Fibroblast of skin of scalp (primary cell): ENCODE measurements at regions not wholly inside any gene's neighbourhood (a gene's known extent, or its start where the extent isn't known, plus 50 kb on each side); places are given as distances from the start of the nearest gene placed in this dataset.
"Not testable (repeated sequence)": the region's sequence is repeated elsewhere in the genome, so short reads cannot be mapped to it uniquely, and the experiment has no call there.

Experiments
- DNase-seq: peaks from one replicate; pipeline ENCODE4 v3.0.0-alpha.2; 2013

DNA sequence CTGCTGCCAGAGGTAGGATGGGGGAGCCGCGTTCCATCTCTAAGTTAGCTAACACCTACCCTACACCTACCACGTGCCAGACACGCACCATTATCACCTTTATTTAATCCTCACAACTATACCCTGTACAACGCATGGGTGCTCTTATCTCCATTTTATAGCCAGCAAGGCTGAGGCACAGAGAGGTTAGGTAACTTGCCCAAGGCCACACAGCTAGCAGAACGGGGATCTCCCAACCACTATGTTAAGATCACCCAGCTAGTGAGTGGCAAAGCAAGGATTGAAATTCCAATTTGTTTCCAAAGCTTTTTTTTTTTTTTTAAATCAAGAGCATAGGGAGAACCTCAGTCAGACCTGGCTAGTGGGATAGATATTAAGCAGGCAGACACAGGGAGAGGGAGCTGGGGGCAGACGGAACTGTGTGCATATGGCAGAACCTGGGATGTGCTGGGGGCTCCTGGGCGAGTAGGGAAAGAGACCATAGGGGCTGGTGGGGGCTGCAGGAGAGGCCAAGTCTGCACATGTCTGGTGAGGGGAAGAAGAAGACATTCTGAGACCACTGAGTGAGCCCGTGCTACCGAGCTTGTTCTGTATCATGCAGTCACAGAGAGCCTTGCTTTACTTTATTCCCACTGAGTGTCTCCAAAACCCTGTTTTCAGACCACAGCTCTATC, 196.3 kb upstream of the TPM1 start:
- DNase-seq = no peak

DNA sequence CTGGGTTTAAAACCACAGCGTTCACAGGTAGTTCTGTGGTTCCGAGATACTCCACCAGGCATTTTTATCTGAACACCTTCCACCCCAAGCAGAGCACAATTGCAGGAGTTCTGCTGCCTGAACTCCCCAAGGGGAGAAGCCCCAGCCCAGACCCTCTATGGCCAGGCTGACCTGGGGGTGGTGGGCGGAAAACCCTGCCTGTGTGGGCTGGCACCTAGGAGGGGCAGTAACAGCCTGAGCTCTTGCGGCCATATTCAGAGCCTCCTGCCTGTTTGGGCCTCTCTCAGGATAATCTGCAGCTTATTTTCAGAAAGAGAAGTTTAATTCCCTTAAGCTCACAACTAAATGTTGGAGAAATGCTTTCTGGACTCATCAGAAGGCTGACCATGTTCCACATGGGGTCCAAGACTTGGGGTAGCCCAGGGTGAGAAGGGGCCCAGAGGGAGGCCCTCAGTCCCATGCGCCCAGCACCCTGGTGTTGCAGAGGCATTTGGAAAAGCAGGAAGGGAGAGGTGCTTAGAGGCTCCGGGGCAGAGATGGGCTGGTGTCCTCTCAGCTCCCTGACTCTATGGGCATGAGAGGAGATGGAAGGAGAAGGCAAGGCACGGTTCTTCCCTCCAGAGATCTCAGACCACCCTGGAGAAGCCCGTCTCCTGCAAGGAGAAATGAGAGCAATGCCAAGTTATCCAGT, 195.6 kb upstream of the TPM1 start:
- DNase-seq = no peak

DNA sequence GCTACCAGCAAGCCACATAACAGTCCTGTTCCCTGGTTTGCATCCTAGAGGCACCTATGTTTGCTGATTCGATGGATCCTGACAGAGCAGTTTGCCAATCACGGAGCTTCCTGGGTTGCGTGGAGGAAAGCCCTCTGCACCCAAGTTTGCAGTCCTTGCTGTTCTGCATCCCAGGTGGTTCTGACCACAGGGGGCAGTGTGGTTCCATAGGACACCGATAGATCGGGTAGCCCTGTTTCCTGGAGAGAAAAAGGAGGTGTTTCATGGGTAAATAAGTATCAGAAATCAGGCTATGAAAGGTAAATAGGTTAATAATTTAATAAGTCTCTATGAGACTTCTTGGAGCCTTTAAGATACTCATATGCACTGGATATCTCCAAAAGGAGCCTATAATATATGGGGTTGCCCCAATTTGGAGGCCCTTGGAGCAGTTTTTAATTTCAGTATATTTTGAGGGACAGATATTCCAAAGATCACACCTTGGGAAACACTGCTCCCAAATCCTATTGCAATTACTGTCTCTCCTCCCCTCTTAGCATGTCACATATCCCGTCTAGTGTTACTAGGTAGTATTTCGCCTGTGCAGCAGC, 194.6 kb upstream of the TPM1 start:
- DNase-seq = peak; percentile 60

DNA sequence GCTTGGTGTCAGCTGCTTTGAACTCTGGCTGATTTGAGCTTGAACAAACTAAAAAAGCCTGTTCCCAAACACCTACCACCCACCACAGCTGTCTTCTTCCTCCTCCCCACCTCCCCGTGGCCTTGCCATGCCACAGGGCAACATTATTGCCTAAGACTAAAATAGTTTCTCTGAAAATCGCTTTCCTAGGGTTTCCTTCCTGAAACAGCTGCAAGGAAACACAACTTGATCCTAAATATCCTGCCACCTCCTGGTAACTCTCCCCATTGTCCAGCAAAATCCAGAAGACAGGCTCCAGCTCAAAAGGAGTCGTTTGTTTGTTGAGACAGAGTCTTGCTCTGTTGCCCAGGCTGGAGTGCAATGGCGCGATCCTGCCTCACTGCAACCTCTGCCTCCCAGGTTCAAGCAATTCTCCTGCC, 193.9 kb upstream of the TPM1 start:
- DNase-seq = peak; percentile 56

DNA sequence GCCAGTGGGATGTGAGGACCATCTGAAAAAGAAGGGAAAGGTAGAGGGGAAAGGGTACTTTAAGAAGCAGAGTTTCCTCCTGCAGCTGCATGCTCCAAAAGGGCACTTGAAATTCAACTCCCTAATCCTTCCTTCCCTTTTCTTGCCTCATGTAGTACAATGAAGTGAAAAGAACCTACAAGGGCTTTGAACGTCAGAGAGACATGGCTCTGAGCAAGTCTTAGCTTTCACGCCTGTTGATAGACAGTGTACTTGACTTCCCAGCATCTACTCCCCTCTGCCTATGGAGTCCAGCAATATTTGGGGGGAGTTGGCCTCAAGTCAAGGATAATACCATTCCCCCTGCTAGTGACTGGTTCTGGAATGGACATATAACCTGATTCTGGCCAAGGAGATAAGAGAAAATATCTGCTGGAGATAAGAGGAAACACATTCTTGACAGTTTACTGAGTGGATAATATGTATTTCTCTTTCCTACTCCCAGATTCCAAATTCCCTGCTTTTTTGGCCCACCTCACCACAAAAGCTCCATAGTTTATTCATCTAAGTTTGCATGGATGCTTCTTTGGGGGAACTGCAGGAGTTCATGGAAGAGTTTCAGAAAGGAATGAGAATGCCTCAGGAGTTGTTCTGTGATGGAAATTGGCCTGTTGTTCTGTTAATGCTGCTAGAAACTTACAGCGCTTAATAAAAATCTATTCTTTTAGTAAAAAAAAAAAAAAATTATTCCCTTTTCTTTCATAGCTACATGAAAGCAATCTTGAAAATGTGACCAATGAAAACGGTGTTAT, 193.0 kb upstream of the TPM1 start:
- DNase-seq = peak; percentile 54

DNA sequence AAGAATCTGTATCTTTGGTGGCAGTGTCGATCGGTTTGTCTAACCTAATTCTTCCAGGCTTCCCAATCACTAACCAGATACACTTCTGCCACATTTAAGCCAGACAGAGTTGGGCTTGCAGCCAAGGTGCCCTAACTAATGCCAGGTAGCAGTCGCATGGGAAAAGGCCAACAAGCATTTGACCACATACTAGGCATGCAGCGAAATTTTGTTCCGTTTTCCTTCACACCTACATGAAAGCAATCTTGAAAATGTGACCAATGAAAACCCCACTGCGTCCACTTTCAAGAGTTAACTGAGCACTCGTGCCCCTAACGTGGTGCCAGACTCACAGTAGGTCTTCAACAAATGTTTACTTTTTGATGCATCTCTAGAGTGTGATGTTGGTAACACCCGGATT, 192.2 kb upstream of the TPM1 start:
- no peak for DNase-seq

DNA sequence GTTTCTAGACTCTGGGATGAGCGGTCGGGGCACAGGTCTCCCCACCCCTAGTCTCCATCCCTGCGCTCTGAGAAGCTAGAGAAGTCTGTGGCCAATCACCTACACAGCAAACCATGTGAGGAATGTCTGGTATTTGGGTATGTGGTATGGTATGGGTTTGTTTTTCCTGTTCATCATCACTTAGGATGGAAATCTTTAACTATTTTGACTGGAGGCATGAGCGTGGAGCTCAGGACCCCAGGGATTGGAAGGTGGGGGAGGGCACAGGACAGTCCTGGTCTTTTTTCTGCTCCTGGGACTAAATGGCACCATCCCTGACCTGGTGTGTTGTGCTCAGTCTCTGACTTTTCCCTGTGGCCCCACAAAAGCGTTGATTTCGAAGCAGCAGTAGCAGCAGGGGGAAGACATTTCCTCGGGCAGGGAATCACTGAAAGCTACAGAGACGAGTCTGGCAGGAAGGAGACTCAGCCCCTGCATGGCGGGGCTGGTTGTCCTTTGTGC, 191.7 kb upstream of the TPM1 start:
- peak; percentile 98 for DNase-seq

DNA sequence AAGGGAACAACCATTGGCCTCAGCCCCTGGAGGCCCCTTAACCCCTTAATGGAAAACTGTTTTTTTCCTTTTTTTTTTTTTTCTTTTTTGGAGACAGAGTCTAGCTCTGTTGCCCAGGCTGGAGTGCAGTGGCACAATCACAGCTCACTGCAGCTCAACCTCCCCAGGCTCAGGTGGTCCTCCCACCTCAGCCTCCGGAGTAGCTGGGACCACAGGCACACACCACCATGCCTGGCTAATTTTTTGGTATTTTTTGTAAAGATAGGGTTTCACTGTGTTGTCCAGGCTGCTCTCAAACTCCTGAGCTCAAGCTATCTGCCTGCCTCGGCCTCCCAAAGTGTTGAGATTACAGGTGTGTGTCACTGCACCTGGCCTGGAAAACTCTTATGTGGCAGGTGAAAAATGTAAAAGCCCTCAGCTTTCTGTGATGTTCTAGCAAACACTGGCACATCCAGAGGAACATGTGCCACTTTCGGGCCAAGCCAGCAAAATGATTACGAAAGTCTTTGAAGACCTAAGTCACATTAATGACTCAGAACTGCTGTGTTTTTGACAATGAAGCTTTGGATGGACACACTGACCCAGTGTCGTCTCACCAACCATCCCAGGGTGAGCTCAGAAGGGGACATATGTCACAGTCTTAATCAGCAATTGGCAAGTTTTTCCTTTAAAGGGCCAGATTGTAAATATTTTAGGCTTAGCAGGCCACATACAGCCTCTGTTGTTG, 189.3 kb upstream of the TPM1 start:
- DNase-seq = no peak

DNA sequence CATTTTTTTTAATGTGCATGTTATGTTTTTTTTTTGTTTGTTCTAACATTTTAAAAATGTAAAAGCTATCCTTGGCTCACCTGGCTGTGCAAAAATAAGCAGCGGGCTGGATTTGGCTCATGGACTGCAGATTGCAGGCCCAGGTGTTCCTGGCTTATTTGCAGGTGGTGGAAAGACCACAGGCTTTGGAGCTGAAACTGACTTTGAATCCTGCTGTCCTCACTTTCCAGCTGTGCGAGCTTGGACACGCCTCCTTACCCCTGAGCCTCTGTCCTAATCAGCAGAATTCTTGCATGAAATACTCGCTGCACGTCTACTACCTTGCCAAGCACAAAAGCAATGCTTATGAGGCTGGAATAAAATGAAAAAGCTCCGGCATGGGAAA, 188.7 kb upstream of the TPM1 start:
- no peak for DNase-seq

DNA sequence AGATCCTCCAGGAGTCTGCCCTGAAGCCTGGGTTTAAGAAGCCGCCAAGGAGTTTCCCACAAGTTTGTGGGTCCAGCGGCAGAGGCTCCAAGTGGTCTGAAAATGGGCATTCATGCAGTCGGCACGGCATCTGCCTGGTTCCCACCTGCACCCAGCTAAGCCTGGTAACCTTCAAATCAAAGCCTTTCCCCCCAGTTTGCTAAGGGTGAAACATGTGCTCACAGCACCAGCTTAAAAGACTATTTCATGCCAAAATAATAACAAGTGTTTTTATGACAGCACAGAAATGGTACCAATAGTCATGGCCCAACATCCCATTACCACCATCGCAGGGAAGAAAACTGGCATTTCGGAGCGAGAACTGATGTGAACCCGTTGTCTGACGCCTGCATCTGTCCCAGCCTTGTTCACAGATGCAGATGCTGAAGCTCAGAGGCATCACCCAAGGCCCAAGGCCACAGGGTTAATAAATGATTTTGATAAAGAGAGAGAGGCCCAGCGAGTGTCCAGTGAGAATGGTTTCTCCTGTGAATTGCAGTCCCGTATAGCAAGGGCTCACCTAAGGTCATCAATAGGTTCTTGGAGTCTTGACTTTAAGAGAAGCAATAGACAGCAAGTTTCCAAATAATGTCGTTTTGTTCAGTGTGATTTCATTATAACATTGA, 188.0 kb upstream of the TPM1 start:
- DNase-seq = no peak

DNA sequence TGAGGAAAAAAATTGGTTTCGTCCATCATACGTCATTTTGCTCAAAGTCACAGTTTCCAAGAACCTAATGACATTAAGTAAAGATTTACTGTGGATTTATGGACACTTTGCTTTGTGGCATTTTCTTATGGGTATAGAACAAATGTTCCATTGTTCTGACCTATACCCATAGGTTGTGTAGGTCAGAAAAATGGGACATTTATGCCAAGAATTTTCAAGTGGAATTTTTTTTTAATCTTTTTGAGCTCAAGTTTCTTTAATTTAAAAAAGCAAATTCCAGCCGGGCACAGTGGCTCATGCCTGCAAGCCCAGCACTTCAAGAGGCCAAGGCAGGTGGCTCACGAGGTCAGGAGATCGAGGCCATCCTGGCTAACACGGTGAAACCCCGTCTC, 187.5 kb upstream of the TPM1 start:
- no peak for DNase-seq

DNA sequence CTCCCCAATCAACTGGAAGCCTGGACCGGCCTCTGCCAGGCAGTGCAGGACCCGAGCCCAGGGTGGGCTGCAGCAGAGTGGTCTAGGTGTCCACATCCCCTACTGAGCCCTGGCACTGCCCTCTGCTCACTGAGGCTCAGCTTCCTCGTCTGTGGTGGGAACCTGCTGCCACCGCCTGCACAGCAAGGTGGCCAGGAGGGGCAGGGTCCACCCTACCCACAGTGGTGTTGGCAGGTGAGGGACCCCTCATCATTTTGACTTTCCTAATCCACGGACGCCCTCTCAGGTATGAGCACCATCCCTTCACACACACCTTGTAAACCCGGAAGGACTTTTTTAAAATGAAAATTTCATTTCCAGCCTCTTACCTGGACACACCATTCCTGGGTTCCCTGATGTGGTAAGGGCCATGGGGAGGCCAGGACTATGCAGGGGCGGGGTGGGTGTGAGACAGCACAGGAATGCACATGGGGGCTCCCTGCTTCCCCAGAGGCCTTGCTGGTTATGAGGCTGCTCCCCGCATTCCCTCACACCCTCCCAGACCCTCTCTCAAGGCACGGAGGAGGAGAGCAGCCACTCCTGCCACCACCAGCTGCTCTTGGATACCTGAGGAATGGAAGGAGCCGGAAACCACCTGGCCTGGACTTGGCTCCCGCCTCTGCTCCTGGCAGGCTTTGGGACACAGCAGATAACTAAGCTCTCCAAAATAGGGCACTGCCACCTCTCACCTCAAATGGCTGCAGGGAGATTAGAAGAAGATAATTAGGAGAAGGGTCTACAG, 185.9 kb upstream of the TPM1 start:
- no peak for DNase-seq

DNA sequence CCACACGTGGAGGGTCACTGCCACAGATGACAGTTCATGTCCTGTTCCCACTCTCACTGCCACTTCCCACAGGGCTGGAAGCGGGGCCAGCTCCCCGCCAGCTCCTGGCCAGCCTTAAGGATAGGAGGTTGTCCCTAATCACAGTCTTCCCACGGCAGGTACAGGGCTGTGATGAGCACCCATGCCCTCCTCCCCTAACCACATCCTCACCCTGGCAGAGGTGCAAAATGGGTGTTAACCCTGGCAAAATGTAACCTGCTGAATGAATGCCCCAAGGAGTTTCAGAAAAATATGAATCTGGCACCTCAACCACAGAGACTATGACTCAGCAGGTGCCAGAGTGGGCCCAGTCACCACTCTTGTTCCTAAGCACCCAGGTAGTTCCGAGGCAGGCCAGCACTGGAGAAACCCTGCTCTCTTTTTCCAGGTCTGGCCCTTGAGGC, 185.1 kb upstream of the TPM1 start:
- no peak for DNase-seq

DNA sequence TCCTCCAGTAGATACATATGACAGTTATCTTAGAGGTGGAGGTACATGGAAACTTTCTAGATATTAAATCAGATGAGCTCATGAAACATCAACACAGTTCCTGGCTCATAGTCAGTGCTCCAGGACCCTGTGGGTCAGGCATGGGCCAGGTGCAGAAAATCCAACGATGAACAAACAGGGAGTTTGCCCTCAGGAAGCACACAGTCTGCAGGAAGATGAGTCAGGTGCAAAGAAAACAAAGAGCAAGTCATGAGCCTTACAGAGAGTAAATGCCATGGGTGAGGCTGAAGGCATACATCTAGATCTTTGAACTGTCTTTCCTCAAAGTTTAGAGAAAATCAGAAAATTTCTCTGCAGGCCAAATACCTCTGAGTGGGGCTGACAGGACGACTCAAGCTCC, 184.2 kb upstream of the TPM1 start:
- no peak for DNase-seq

DNA sequence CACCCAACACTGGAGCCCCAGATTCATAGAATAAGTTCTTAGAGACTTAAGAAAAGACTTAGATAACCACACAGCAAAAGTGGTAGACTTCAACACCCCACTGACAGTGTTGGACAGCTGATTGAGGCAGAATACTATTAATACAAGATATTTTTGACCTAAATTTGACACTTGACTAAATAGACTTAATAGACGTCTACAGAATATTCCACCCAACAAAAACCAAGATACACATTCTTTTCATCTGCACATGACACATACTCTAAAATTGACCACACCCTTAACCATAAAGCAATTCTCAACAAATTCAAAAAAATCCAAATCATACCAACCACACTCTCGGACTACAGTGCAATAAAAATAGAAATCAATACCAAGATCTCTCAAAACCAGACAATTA, 179.8 kb upstream of the TPM1 start:
- no peak for DNase-seq

DNA sequence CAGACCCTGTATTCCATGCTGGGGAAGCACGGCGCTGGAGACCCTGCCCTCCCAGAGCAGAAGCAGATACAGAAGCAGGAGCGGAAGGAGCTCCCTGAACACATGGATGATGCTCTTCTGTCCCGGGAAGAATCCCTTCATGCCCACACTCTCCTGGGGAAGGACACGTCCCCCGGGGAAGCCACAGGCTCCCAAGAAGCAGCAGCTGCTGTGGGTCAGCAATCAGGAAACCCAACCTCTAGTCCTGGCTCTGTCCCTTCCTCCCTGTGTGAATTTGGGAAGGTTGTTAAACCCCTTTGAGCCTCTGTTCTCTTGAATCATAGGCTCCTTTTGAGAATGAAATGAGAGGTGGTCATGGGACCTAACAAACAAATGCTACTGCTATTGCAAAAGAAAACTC, 176.2 kb upstream of the TPM1 start:
- no peak for DNase-seq

DNA sequence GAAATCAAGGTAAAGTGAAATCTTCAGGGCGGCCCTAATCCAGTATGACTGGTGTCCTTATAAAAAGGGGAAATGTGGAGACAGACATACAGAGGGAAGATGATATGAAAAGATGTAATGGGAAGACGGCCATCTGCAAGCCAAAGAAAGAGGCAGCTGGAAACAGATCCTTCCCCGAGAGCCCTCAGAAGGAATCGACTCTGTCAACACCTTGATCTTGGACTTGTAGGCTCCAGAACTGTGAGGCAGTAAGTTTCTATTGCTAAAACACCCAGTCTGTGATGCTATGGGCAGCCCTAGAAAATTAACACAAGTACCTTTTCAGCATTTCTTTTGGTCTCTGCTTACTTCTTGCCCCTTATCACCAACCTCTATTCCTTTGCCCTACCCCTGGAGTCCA, 174.7 kb upstream of the TPM1 start:
- DNase-seq = no peak

DNA sequence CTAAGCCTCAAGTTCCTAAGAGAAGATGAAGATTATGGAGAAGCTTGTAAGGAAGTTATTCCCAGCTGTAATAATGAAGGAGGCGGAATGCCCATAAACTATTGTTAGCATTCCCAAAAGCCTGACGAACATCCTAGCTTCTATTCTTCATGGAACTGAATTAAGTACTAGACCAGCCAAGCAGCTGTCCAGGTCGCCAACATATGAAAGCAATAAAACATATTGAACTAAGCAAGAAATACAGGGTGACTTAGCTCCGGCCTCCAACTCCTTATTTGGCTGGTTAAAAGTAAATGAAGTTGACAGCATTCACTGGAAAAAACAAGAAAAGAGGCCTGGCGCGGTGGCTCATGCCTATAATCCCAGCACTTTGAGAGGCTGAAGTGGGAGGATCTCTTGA, 174.0 kb upstream of the TPM1 start:
- peak; percentile 78 for DNase-seq

DNA sequence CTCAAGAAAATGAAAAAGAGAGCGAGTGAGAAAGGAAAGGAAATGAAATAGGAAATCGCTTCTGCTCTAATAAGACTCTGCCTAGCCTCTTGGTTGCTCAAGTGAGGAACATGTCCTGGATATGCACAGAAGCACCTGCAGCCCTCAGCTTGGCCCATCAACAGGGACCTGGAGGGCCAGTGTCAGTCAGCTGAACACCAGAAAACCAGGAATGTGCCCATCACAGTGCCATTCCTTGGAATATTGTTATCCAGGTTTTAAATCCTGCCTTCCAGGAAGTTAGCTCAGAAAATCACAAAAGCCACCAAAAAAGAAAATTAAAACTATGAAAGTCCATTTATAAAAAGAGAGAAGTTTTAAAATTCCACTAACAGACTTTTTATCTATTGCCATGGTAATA, 173.4 kb upstream of the TPM1 start:
- DNase-seq = no peak

DNA sequence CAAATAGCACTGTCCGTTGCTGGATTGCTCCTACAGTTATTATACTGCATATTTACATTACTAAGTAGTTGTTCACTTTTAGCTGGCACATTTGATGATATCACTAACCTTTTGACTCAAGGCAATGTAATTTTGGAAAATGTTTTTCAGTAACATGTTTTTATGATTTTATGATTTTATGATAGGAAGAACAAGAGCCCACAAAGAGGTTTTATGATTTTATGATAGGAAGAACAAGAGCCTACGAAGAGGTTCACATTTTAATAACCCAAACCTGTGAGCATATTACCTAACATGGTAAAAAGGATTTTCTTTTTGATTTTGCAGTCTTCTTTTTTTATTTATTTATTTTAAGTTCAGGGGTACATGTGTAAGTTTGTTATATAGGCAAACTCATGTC, 172.3 kb upstream of the TPM1 start:
- no peak for DNase-seq

DNA sequence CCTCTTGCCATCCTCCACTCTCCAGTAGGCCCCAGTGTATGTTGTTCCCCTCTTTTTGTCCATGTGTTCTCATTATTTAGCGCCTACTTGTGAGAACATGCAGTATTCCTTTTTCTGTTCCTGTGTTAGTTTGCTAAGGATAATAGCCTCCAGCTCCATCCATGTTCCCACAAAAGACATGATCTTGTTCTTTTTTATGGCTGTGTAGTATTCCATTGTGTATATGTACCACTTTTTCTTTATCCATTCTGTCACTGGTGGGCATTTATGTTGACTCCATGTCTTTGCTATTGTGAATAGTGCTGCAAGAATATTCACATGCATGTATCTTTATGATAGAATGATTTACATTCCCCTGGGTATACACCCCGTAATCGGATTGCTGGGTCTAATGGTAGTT, 171.8 kb upstream of the TPM1 start:
- not testable (repeated sequence) for DNase-seq
